Ovary (tissue), 3 donors: ENCODE measurements at regions not wholly inside any gene's neighbourhood (a gene's known extent, or its start where the extent isn't known, plus 50 kb on each side); places are given as distances from the start of the nearest gene placed in this dataset.

Experiments
- EP300 ChIP-seq: sonication (generic); formaldehyde crosslinking; IDR thresholded peaks from one replicate; pipeline ENCODE4 v1.6.1; 2017; ENCODE audit warnings: antibody characterized with exemption
- POLR2A ChIP-seq: fragments of 450-650 bp; IDR thresholded peaks from one replicate; pipeline ENCODE4 v1.6.1; 2017; ENCODE audit warnings: antibody characterized with exemption, mild to moderate bottlenecking, moderate library complexity
- TF ChIP-seq, protein P1 (sequence below), 3 donors: fragments of 450-650 bp in 2 of 3; fragments of 200-600 bp in 1 of 3; IDR thresholded peaks; one replicate each; pipeline versions ENCODE4 v1.5.1 to v1.8.0; 2016 to 2022; ENCODE audit warnings: antibody characterized with exemption in 3 of 3, mild to moderate bottlenecking in 1 of 3
- donor health status: DM: no; HTN: no; CAD: no.

DNA sequence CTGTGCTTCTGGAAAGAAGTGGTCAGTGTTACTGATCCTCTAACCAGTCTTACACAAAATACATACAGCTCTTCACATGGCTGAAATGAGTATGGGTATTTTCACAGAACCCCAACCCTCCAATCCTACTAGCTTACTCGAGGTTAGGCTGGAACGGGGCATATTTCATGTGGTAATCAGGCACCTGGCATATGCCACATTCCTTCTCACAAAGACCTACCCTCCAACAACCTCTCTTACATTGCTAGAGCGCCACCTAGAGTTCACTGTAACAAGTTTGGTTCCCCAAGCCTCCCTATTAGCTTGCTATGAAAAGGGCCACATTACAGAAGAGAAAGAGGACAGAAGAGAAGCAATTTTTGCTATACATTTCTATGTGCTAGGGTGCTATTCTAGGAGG lies 597.3 kb downstream of the PRELID2 start:
- TF ChIP-seq, protein P1, sequence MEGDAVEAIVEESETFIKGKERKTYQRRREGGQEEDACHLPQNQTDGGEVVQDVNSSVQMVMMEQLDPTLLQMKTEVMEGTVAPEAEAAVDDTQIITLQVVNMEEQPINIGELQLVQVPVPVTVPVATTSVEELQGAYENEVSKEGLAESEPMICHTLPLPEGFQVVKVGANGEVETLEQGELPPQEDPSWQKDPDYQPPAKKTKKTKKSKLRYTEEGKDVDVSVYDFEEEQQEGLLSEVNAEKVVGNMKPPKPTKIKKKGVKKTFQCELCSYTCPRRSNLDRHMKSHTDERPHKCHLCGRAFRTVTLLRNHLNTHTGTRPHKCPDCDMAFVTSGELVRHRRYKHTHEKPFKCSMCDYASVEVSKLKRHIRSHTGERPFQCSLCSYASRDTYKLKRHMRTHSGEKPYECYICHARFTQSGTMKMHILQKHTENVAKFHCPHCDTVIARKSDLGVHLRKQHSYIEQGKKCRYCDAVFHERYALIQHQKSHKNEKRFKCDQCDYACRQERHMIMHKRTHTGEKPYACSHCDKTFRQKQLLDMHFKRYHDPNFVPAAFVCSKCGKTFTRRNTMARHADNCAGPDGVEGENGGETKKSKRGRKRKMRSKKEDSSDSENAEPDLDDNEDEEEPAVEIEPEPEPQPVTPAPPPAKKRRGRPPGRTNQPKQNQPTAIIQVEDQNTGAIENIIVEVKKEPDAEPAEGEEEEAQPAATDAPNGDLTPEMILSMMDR (IDR thresholded peaks at IDR 0.05), result no peak
- TF ChIP-seq POLR2A (no peak), EP300 (no peak)
